HuH-7 (cell line): ENCODE measurements at regions not wholly inside any gene's neighbourhood (a gene's known extent, or its start where the extent isn't known, plus 50 kb on each side); places are given as distances from the start of the nearest gene placed in this dataset.

Experiments used
- DNase-seq: peaks from one replicate; pipeline ENCODE4 v3.0.0; 2011; ENCODE audit warnings: low spot score

GRCh38 chr10:71023704-71024283 is 135.4 kb upstream of the PCBD1 start:
- no peak for DNase-seq

GRCh38 chr10:71024490-71024889 is 136.1 kb upstream of the PCBD1 start:
- DNase-seq, result no peak

GRCh38 chr10:71025535-71025934 is 137.2 kb upstream of the PCBD1 start:
- DNase-seq, result no peak

GRCh38 chr10:71028066-71028465 is 139.7 kb upstream of the PCBD1 start:
- DNase-seq, result no peak

GRCh38 chr10:71029411-71029892 is 141.1 kb upstream of the PCBD1 start:
- no peak for DNase-seq

- DNase-seq, result no peak
Measured at GRCh38 chr10:71029907-71030306, 141.5 kb upstream of the PCBD1 start.

- no peak for DNase-seq
Measured at GRCh38 chr10:71031026-71031425, 142.7 kb upstream of the PCBD1 start.

- no peak for DNase-seq
Measured at GRCh38 chr10:71031603-71032002, 143.2 kb upstream of the PCBD1 start.

- DNase-seq, result no peak
Measured at GRCh38 chr10:71032887-71033286, 144.5 kb upstream of the PCBD1 start.

- DNase-seq, result no peak
Measured at GRCh38 chr10:71033396-71033980, 145.1 kb upstream of the PCBD1 start.

- DNase-seq, result no peak
Measured at GRCh38 chr10:71035511-71036296, 147.3 kb upstream of the PCBD1 start.

- DNase-seq, result no peak
Measured at GRCh38 chr10:71036297-71036966, 148.1 kb upstream of the PCBD1 start.

- no peak for DNase-seq
Measured at GRCh38 chr10:71038091-71038633, 149.8 kb upstream of the PCBD1 start.

GRCh38 chr10:71038921-71039320 is 150.6 kb upstream of the PCBD1 start:
- DNase-seq, result no peak

- DNase-seq, result no peak
Measured at GRCh38 chr10:71039551-71039950, 151.2 kb upstream of the PCBD1 start.

GRCh38 chr10:71040343-71040742 is 152.0 kb upstream of the PCBD1 start:
- DNase-seq, result no peak

- no peak for DNase-seq
Measured at GRCh38 chr10:71040846-71041605, 152.7 kb upstream of the PCBD1 start.

GRCh38 chr10:71042216-71042615 is 153.9 kb upstream of the PCBD1 start:
- DNase-seq, result no peak

- DNase-seq, result no peak
Measured at GRCh38 chr10:71042699-71043098, 154.3 kb upstream of the PCBD1 start.

GRCh38 chr10:71043858-71044257 is 155.5 kb upstream of the PCBD1 start:
- DNase-seq, result no peak

- DNase-seq, result no peak
Measured at GRCh38 chr10:71044720-71045119, 156.4 kb upstream of the PCBD1 start.
